NT2/D1 (cell line): ENCODE measurements at regions not wholly inside any gene's neighbourhood (a gene's known extent, or its start where the extent isn't known, plus 50 kb on each side); places are given as distances from the start of the nearest gene placed in this dataset.

Source experiments
- SUZ12 ChIP-seq: IDR thresholded peaks from 2 replicates; pipeline ENCODE4 v1.6.1; 2011; ENCODE audit not compliant: insufficient read length, insufficient read depth; ENCODE audit errors: extremely low read depth
- YY1 ChIP-seq: IDR thresholded peaks from 2 replicates; pipeline ENCODE4 v1.6.1; 2011; ENCODE audit not compliant: insufficient read length, insufficient read depth

- no peak for TF ChIP-seq YY1
- no peak for TF ChIP-seq SUZ12
These were observed 1620.4 kb upstream of the FLRT2 start for GRCh38 chr14:83909507-83909906.
